OCI-LY7 (cell line): ENCODE measurements at regions not wholly inside any gene's neighbourhood (a gene's known extent, or its start where the extent isn't known, plus 50 kb on each side); places are given as distances from the start of the nearest gene placed in this dataset.

Source experiments
- BruUV-seq: library from RNA; stranded (reverse); fragments of 400-500 nt; replicated peaks from 2 replicates; lab custom pipeline; 2021; lab: Mats Ljungman, UMichigan
- CTCF ChIA-PET: fragments of 300-600 bp; sonication (Branson Sonifier 250); formaldehyde crosslinking; loops from one replicate; lab custom pipeline; 2022; ENCODE audit warnings: antibody characterized with exemption; ENCODE audit not compliant: unreplicated experiment; lab: Charles Lee
- POLR2A ChIA-PET: fragments of 300-600 bp; sonication (Branson Sonifier 250); formaldehyde crosslinking; loops from one replicate; lab custom pipeline; 2022; ENCODE audit warnings: antibody characterized with exemption; lab: Charles Lee
- DNase-seq: peaks from one replicate; pipeline ENCODE4 v3.0.0-alpha.2; 2015; ENCODE audit warnings: low spot score
- H2AFZ ChIP-seq: fragments of 200-600 bp; sonication (generic), shearing (Covaris generic); 2 replicates; pipeline ENCODE4 v1.6.1; 2014; ENCODE audit warnings: mild to moderate bottlenecking, antibody characterized with exemption, low read length, moderate library complexity
- H3K27ac ChIP-seq: fragments of 200-600 bp; sonication (generic); 2 replicates; pipeline ENCODE4 v1.5.1; 2014; ENCODE audit warnings: mixed run types, low read depth, mild to moderate bottlenecking, moderate library complexity, low read length, inconsistent platforms; ENCODE audit not compliant: poor library complexity, severe bottlenecking
- H3K36me3 ChIP-seq: fragments of 200-600 bp; sonication (generic); 2 replicates; pipeline ENCODE4 v1.6.1; 2014; ENCODE audit warnings: mild to moderate bottlenecking, antibody characterized with exemption, low read length, moderate library complexity, mixed read lengths; ENCODE audit not compliant: insufficient read depth
- H3K4me1 ChIP-seq: fragments of 200-600 bp; sonication (generic); 2 replicates; pipeline ENCODE4 v1.5.1; 2014; ENCODE audit warnings: mild to moderate bottlenecking, low read length; ENCODE audit not compliant: insufficient read depth, poor library complexity, severe bottlenecking
- H3K4me2 ChIP-seq: fragments of 200-600 bp; sonication (generic); 2 replicates; pipeline ENCODE4 v1.6.1; 2014; ENCODE audit warnings: mild to moderate bottlenecking, low read length
- H3K4me3 ChIP-seq: fragments of 200-600 bp; sonication (generic); 2 replicates; pipeline ENCODE4 v1.5.1; 2014; ENCODE audit warnings: mild to moderate bottlenecking, low read depth, low read length; ENCODE audit not compliant: poor library complexity, severe bottlenecking
- H3K79me2 ChIP-seq: fragments of 200-600 bp; sonication (generic); 2 replicates; pipeline ENCODE4 v1.6.1; 2016; ENCODE audit warnings: low read depth, mild to moderate bottlenecking, low read length, moderate library complexity, mixed read lengths; ENCODE audit not compliant: insufficient read depth
- H3K9me2 ChIP-seq: fragments of 200-600 bp; sonication (generic); 2 replicates; pipeline ENCODE4 v1.6.1; 2016; ENCODE audit warnings: mild to moderate bottlenecking, low read length, mixed read lengths; ENCODE audit not compliant: insufficient read depth
- H3K9me3 ChIP-seq: fragments of 200-600 bp; sonication (generic); 2 replicates; pipeline ENCODE4 v1.6.1; 2014; ENCODE audit warnings: mild to moderate bottlenecking, mixed run types, low read length, mixed read lengths
- H4K20me1 ChIP-seq: fragments of 200-600 bp; sonication (generic); 2 replicates; pipeline ENCODE4 v1.6.1; 2014; ENCODE audit warnings: mild to moderate bottlenecking, antibody characterized with exemption, low read length, moderate library complexity, mixed read lengths; ENCODE audit not compliant: insufficient read depth
- EZH2phosphoT487 ChIP-seq: fragments of 200-600 bp; sonication (generic); IDR thresholded peaks from 2 replicates; pipeline ENCODE4 v1.6.1; 2018; ENCODE audit warnings: low read depth, borderline replicate concordance, mild to moderate bottlenecking, mixed run types, antibody characterized with exemption, low read length, moderate library complexity, mixed read lengths
- intact Hi-C: fragments of 100-400 bp; cut with micrococcal nuclease; formaldehyde crosslinking; loops from one replicate; pipeline ENCODE4 v1.10.0; 2022; ENCODE audit not compliant: unreplicated experiment
- TF ChIP-seq, protein P1 (sequence below): fragments of 200-600 bp; sonication (generic); conservative IDR thresholded peaks from 2 replicates; pipeline ENCODE4 v1.5.1; 2014; ENCODE audit warnings: mild to moderate bottlenecking, antibody characterized with exemption, low read length, moderate library complexity, mixed read lengths

DNA sequence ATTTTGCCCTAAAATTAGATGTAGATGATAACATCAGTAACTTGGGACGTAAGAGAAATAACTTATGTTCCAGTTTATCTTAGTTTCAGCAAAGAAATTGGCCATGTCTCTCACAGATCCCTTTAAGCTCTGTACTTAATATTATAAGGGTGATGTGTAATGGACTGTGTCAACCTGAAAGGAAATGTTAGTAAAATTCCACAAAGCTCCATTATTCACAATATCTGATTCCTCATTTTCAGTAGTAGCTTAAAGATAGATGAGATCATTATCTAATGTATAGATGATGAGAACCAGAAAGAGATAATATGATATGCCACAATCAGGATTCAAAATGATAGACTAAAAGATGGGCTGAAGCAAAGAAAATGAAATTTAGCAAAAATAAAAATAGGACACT lies 316.8 kb upstream of the CHRM2 start:
- CTCF ChIA-PET: no interaction called here
- no peaks in the 10 kb centered on the region for H3K9me3 ChIP-seq

DNA sequence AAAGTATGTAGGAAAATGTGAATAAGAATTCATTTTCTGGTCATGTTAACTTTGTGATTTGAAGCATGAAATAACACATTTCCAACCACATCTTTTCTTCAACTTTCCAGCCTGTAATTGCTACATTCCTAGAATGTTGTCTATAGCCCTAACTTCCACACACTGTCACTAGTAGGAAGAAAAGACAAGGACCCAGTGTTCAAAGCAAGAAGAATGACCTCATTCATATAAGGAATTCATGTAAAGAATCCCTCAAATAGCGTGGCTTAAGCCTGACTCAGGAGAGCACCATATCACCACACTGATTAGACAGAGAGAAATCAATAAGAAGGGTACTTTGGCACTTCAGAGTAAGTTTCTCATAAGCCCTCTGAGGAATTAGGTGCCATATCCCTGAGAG lies 318.7 kb upstream of the CHRM2 start:
- no peaks in the 10 kb centered on the region for H3K9me3 ChIP-seq
- BruUV-seq: no TSS peak

More for the DNA sequence above, 316.8 kb upstream of the CHRM2 start:
- Histone ChIP-seq H3K9me2 (no peaks in the 10 kb centered on the region), H3K27ac (no peak overlapping the region), H3K79me2 (no peaks in the 10 kb centered on the region), H2AFZ (no peak overlapping the region), H3K4me1 (no peaks in the 10 kb centered on the region), H3K36me3 (no peaks in the 10 kb centered on the region), H4K20me1 (no peaks in the 10 kb centered on the region), H3K4me2 (no peak overlapping the region), H3K4me3 (no peak overlapping the region)
- DNase-seq: no peak
- TF ChIP-seq, protein P1, sequence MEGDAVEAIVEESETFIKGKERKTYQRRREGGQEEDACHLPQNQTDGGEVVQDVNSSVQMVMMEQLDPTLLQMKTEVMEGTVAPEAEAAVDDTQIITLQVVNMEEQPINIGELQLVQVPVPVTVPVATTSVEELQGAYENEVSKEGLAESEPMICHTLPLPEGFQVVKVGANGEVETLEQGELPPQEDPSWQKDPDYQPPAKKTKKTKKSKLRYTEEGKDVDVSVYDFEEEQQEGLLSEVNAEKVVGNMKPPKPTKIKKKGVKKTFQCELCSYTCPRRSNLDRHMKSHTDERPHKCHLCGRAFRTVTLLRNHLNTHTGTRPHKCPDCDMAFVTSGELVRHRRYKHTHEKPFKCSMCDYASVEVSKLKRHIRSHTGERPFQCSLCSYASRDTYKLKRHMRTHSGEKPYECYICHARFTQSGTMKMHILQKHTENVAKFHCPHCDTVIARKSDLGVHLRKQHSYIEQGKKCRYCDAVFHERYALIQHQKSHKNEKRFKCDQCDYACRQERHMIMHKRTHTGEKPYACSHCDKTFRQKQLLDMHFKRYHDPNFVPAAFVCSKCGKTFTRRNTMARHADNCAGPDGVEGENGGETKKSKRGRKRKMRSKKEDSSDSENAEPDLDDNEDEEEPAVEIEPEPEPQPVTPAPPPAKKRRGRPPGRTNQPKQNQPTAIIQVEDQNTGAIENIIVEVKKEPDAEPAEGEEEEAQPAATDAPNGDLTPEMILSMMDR: no peak
- no peak for TF ChIP-seq EZH2phosphoT487
- intact Hi-C loops: no loop called here
- no TSS peak for BruUV-seq
- POLR2A ChIA-PET: no interaction called here

DNA sequence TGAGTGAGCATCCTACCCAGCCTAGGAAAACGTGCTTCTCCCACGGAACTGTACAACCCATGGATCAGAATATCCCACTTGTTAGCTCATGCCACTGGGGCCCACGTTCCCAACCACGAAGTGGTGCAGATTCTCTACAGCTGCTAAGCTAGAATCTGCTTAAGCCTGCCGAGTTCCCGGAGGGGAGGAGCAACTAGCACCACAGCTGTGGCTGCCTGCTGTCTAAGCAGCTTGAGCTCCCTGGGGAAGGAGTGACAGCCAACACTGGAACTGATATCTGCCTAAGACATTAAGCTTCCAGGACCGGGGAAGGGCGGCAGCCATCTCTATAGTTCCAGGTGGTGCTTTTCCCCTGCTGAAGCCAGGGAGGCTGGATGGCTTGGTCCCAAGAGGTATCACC lies 334.7 kb upstream of the CHRM2 start:
- Histone ChIP-seq H3K4me2 (no peak overlapping the region), H3K79me2 (no peaks in the 10 kb centered on the region), H3K9me3 (no peaks in the 10 kb centered on the region; the same call in 1 of the 2 replicates), H3K9me2 (no peaks in the 10 kb centered on the region), H2AFZ (no peak overlapping the region), H4K20me1 (no peaks in the 10 kb centered on the region), H3K4me3 (no peak overlapping the region), H3K36me3 (no peaks in the 10 kb centered on the region), H3K4me1 (no peaks in the 10 kb centered on the region), H3K27ac (no peak overlapping the region)
- ChIA-PET CTCF (no interaction called here), POLR2A (no interaction called here)
- DNase-seq: no peak
- TF ChIP-seq, protein P1: no peak
- no peak for TF ChIP-seq EZH2phosphoT487
- intact Hi-C loops: no loop called here
- BruUV-seq: no TSS peak

More for the DNA sequence above, 318.7 kb upstream of the CHRM2 start:
- H3K9me2 ChIP-seq: no peaks in the 10 kb centered on the region
- ChIA-PET POLR2A (no interaction called here), CTCF (no interaction called here)
- TF ChIP-seq, protein P1: no peak
- no peak for TF ChIP-seq EZH2phosphoT487
- DNase-seq: no peak
- H2AFZ ChIP-seq: no peak overlapping the region; the same call in 1 of the 2 replicates
- no peak overlapping the region for H3K4me3 ChIP-seq
- no peaks in the 10 kb centered on the region for H3K79me2 ChIP-seq
- H3K27ac ChIP-seq: no peak overlapping the region
- no peak overlapping the region for H3K4me2 ChIP-seq
- no peaks in the 10 kb centered on the region for H3K4me1 ChIP-seq
- H3K36me3 ChIP-seq: no peaks in the 10 kb centered on the region
- no peaks in the 10 kb centered on the region for H4K20me1 ChIP-seq
- intact Hi-C loops: no loop called here
